Caco-2 (cell line): ENCODE measurements at regions not wholly inside any gene's neighbourhood (a gene's known extent, or its start where the extent isn't known, plus 50 kb on each side); places are given as distances from the start of the nearest gene placed in this dataset.

Source experiments
- BruUV-seq: library from RNA; stranded (reverse); fragments of 400-500 nt; replicated peaks from 2 replicates; lab custom pipeline; 2021; lab: Mats Ljungman, UMichigan
- CTCF ChIA-PET: fragments of 300-600 bp; sonication (Branson Sonifier 250); formaldehyde crosslinking; loops from one replicate; lab custom pipeline; 2022; ENCODE audit warnings: antibody characterized with exemption; lab: Charles Lee
- POLR2A ChIA-PET: fragments of 300-600 bp; sonication (Branson Sonifier 250); formaldehyde crosslinking; loops from one replicate; lab custom pipeline; 2022; ENCODE audit warnings: antibody characterized with exemption; lab: Charles Lee
- DNase-seq, 2 experiments: peaks; one replicate each; pipeline versions ENCODE4 v3.0.0 to v3.0.0-alpha.2; 2020 to 2022
- H3K27me3 ChIP-seq: replicated peaks from 2 replicates; pipeline ENCODE4 v1.6.0; 2011; ENCODE audit warnings: low read length; ENCODE audit not compliant: control insufficient read depth, insufficient read depth
- H3K36me3 ChIP-seq: 2 replicates; pipeline ENCODE4 v1.5.1; 2011; ENCODE audit warnings: low read length; ENCODE audit not compliant: control insufficient read depth, insufficient read depth
- H3K4me1 ChIP-seq: fragments of 250-450 bp; sonication (Bioruptor Pico); 2 replicates; pipeline ENCODE4 v1.5.1; 2020; ENCODE audit warnings: mild to moderate bottlenecking
- H3K4me3 ChIP-seq: 2 replicates; pipeline ENCODE4 v1.5.1; 2011; ENCODE audit warnings: low read depth, mild to moderate bottlenecking, control low read depth, low read length
- H3K9me3 ChIP-seq: fragments of 250-450 bp; sonication (Bioruptor Pico); 2 replicates; pipeline ENCODE4 v1.5.1; 2020; ENCODE audit warnings: mild to moderate bottlenecking, moderate library complexity
- H3K27ac Mint-ChIP-seq: one replicate; pipeline ENCODE4 v1.8.0; 2022; ENCODE audit warnings: mixed read lengths; ENCODE audit not compliant: unreplicated experiment
- H3K27me3 Mint-ChIP-seq: one replicate; pipeline ENCODE4 v1.8.0; 2022; ENCODE audit warnings: mixed read lengths; ENCODE audit not compliant: insufficient read depth, unreplicated experiment
- H3K36me3 Mint-ChIP-seq: one replicate; pipeline ENCODE4 v1.8.0; 2022; ENCODE audit warnings: mild to moderate bottlenecking, mixed read lengths; ENCODE audit not compliant: insufficient read depth, unreplicated experiment
- H3K4me1 Mint-ChIP-seq: one replicate; pipeline ENCODE4 v1.8.0; 2022; ENCODE audit warnings: low read depth, mixed read lengths; ENCODE audit not compliant: unreplicated experiment
- H3K4me3 Mint-ChIP-seq: one replicate; pipeline ENCODE4 v1.8.0; 2022; ENCODE audit warnings: mild to moderate bottlenecking, moderate library complexity, mixed read lengths; ENCODE audit not compliant: unreplicated experiment
- H3K9me3 Mint-ChIP-seq: one replicate; pipeline ENCODE4 v1.8.0; 2022; ENCODE audit warnings: mixed read lengths; ENCODE audit not compliant: unreplicated experiment
- intact Hi-C: fragments of 100-400 bp; cut with micrococcal nuclease; formaldehyde crosslinking; loops from one replicate; pipeline ENCODE4 v1.10.0; 2022; ENCODE audit not compliant: unreplicated experiment
- TF ChIP-seq, protein P1 (sequence below), 2 experiments: fragments of 200-600 bp in 1 of 2; IDR thresholded peaks; 1 replicate in 1 of 2; 2 replicates in 1 of 2; pipeline versions ENCODE4 v1.5.1 to v1.8.0; 2011 to 2022; ENCODE audit warnings: antibody characterized with exemption in 1 of 2, control low read depth in 1 of 2, inconsistent platforms in 1 of 2, low read depth in 1 of 2, low read length in 1 of 2, mild to moderate bottlenecking in 1 of 2, moderate library complexity in 1 of 2; ENCODE audit not compliant: insufficient read depth in 1 of 2, severe bottlenecking in 1 of 2, unreplicated experiment in 1 of 2

DNA sequence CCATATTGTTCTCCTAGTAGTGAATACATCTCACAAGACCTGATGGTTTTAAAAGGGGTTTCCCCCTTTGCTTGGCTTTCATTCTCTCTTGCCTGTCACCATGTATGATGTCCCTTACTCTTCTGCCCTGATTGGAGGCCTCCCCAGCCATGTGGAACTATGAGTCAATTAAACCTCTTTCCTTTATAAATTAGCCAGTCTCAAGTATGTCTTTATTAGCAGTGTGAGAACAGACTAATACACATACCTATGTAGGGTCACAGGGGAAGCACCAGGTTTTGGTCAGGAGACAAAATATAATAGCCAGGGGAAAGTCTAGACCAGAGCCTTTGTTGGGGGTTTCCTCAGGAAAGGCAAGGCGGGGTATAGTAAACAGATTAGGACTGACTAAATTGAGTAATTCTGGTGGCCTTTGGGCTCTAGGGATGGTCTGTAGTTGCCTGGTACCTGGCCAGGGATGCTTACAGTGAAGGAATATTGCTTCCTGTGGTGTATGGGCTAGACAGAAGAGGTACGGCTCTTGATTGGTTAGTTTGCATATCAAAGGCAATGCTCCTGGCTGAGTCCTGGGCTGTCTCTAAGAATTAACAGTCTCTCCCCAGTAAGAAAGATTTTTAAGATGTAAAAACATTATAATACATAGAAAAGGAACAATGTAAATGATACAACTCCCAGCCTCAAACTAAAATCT is 254.5 kb downstream of the ELAVL2 start:
- peaks cover 11% of the 10 kb centered on the region for H3K9me3 Mint-ChIP-seq
- DNase-seq, result no peak
- H3K4me1 Mint-ChIP-seq, result no peaks in the 10 kb centered on the region
- peaks cover 1% of the 10 kb centered on the region for H3K27me3 Mint-ChIP-seq
- H3K36me3 Mint-ChIP-seq, result no peaks in the 10 kb centered on the region
- ChIA-PET POLR2A (no interaction called here), CTCF (no interaction called here)
- no TSS peak for BruUV-seq
- H3K9me3 ChIP-seq, result no peaks in the 10 kb centered on the region
- intact Hi-C loops, result no loop called here
- no peak overlapping the region for H3K4me3 Mint-ChIP-seq
- no peak overlapping the region for H3K4me3 ChIP-seq
- no peaks in the 10 kb centered on the region for H3K36me3 ChIP-seq
- TF ChIP-seq, protein P1, sequence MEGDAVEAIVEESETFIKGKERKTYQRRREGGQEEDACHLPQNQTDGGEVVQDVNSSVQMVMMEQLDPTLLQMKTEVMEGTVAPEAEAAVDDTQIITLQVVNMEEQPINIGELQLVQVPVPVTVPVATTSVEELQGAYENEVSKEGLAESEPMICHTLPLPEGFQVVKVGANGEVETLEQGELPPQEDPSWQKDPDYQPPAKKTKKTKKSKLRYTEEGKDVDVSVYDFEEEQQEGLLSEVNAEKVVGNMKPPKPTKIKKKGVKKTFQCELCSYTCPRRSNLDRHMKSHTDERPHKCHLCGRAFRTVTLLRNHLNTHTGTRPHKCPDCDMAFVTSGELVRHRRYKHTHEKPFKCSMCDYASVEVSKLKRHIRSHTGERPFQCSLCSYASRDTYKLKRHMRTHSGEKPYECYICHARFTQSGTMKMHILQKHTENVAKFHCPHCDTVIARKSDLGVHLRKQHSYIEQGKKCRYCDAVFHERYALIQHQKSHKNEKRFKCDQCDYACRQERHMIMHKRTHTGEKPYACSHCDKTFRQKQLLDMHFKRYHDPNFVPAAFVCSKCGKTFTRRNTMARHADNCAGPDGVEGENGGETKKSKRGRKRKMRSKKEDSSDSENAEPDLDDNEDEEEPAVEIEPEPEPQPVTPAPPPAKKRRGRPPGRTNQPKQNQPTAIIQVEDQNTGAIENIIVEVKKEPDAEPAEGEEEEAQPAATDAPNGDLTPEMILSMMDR (IDR thresholded peaks at IDR 0.05; ENCODE audit: insufficient read depth in 1 of 2, low read depth in 1 of 2, low read length in 1 of 2, severe bottlenecking in 1 of 2, unreplicated experiment in 1 of 2), result no peak
- H3K4me1 ChIP-seq, result no peaks in the 10 kb centered on the region
- H3K27ac Mint-ChIP-seq, result no peak overlapping the region
- H3K27me3 ChIP-seq, result no peaks in the 10 kb centered on the region

DNA sequence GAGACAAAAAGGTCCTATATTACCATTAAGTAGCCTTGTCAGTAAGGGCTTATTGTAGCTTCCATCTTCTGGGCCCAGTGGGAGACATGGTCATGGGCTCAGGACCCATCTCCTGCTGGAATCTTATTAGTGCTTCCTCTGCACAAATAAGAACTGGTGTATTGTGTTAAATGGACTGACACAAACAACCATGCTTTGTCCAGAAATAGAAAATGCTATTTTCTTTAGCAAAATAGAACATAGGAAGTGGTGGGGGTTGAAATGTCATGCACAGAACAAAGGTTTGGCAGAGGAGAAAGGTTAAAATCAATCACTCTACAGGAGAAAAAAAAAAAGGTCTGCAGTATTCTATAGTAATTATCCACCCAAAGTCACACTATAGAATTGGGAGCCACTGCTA is 252.2 kb downstream of the ELAVL2 start:
- Mint-ChIP-seq H3K9me3 (peaks cover 11% of the 10 kb centered on the region), H3K27me3 (peaks cover 6% of the 10 kb centered on the region), H3K4me3 (no peak overlapping the region), H3K4me1 (no peaks in the 10 kb centered on the region), H3K27ac (no peak overlapping the region), H3K36me3 (no peaks in the 10 kb centered on the region)
- H3K9me3 ChIP-seq, result no peaks in the 10 kb centered on the region
- ChIA-PET CTCF (no interaction called here), POLR2A (no interaction called here)
- intact Hi-C loops, result no loop called here
- no peak overlapping the region for H3K4me3 ChIP-seq
- BruUV-seq, result no TSS peak
- H3K36me3 ChIP-seq, result no peaks in the 10 kb centered on the region
- TF ChIP-seq, protein P1 (IDR thresholded peaks at IDR 0.05; ENCODE audit: insufficient read depth in 1 of 2, low read depth in 1 of 2, low read length in 1 of 2, severe bottlenecking in 1 of 2, unreplicated experiment in 1 of 2), result no peak
- no peaks in the 10 kb centered on the region for H3K4me1 ChIP-seq
- H3K27me3 ChIP-seq, result no peaks in the 10 kb centered on the region
- DNase-seq, result no peak

DNA sequence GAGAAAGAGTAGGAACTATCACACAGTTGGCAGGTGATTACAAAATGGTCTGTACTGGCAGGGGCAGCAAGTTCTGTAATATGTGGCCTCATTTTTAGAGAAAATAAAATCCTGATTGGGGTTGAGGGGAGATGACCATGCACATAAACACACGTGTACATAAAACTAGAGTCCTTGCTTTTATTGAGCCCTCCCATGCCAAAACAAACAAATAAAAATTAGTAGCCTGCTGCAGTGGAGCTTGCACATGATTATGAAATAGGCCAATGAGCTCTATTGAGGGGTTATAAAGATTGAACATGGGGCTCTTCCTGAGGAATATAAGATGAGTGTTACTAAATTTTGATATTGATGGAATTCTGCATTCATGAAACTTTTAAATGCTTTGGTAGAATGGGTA is 248.4 kb downstream of the ELAVL2 start:
- H3K4me1 Mint-ChIP-seq, result no peaks in the 10 kb centered on the region
- TF ChIP-seq, protein P1 (IDR thresholded peaks at IDR 0.05; ENCODE audit: insufficient read depth in 1 of 2, low read depth in 1 of 2, low read length in 1 of 2, severe bottlenecking in 1 of 2, unreplicated experiment in 1 of 2), result no peak
- H3K4me1 ChIP-seq, result no peaks in the 10 kb centered on the region
- no peaks in the 10 kb centered on the region for H3K36me3 ChIP-seq
- H3K9me3 Mint-ChIP-seq, result no peaks in the 10 kb centered on the region
- ChIA-PET CTCF (no interaction called here), POLR2A (no interaction called here)
- H3K9me3 ChIP-seq, result no peaks in the 10 kb centered on the region
- BruUV-seq, result no TSS peak
- intact Hi-C loops, result no loop called here
- no peaks in the 10 kb centered on the region for H3K36me3 Mint-ChIP-seq
- no peak overlapping the region for H3K27ac Mint-ChIP-seq
- H3K4me3 ChIP-seq, result no peak overlapping the region
- H3K27me3 ChIP-seq, result no peaks in the 10 kb centered on the region
- peaks cover 6% of the 10 kb centered on the region for H3K27me3 Mint-ChIP-seq
- H3K4me3 Mint-ChIP-seq, result no peak overlapping the region
- DNase-seq, result no peak
